ENCODE measurements at regions not wholly inside any gene's neighbourhood (a gene's known extent, or its start where the extent isn't known, plus 50 kb on each side); places are given as distances from the start of the nearest gene placed in this dataset.

DNA sequence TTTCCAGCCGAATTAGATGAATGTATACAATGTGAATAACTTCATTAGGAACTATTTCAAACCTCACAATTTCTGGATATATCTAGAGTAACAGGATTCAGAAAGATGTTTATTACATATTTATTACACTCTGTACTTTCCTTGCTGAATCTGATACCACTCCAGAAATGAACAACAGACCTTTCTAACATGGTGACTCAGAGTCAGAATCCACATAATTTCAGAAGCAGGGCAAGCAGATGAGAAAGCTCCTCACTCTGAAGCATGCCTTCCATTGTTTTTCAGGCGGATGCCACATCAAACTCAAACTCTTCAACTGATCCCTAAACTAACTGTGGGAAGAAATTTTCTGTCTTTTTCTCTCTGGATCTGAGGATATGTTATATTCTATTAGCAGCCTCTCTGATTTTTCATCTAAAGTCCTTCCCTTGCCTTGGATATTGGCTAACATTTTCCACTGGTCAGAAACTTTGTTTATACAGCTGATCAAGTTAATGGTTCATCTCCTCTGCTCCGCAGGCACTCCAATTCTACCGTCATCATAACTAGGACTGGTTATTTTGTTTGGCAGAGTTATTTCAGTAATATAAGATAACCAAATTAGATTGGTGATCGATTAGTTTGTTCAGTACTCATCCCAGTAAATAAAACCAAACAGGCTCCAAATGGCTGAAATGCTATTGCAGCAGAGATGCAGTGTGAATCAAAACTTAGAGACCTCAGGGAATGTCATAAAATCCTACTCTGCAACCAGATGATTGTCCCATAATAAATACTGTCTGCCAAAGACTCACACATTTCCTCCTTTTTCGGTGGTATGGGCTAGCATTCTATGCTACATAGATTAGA, 556.0 kb downstream of the EBF1 start:
- in situ Hi-C loops (cut with HindIII; ENCODE audit: low pct_unique_long_range_greater_than_20kb, low sequenced_read_pairs) = no loop called here
- no peak for DNase-seq (ENCODE audit: low read depth in 1 of 2, low spot score in 1 of 2)
- no peak for TF ChIP-seq JUND (IDR thresholded peaks at IDR 0.05; ENCODE audit: low read depth)

DNA sequence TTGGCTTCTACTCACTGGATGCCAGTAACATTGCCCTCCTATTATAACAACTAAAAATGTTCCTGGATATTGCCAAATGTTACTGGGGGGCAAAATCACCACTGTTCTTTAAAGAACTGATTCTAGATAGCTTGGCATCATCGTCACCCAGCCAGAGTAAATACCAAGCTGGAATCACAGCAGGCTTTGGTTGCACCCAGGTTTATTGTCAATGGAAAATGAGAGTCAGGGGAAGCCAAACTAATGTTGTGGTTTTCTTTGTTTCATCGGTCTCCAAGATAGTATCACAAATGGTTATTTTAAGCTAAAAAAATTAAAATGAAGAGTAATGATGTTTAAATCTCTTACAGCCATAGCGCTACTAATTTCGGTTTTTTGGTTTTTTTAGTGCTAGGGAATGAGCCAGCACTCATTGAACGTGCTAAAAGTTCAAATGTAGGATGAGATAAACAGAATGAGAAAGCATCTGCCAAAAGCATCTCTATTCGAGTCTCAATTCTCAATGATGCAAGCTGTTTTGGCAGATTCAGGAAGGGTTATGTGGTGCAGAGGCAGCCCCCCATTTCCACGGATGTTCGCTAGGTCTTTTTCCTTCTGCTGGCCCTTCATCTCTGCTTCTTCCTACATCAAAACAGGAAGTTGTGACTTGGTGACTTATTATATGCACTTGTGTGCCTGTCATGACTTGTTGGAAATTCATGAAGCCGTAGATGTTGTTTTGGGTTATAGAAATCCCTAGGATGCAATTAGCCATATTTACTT, 558.0 kb downstream of the EBF1 start:
- DNase-seq (ENCODE audit: low read depth in 1 of 2, low spot score in 1 of 2) = no peak
- TF ChIP-seq JUND (IDR thresholded peaks at IDR 0.05; ENCODE audit: low read depth) = no peak
- in situ Hi-C loops (cut with HindIII; ENCODE audit: low pct_unique_long_range_greater_than_20kb, low sequenced_read_pairs) = no loop called here

- in situ Hi-C loops (cut with HindIII; ENCODE audit: low pct_unique_long_range_greater_than_20kb, low sequenced_read_pairs) = no loop called here
- no peak for TF ChIP-seq JUND (IDR thresholded peaks at IDR 0.05; ENCODE audit: low read depth)
Measured at GRCh38 chr5:158538506-158539074, 561.1 kb downstream of the EBF1 start.

GRCh38 chr5:158537366-158537765, 562.4 kb downstream of the EBF1 start:
- in situ Hi-C loops (cut with HindIII; ENCODE audit: low pct_unique_long_range_greater_than_20kb, low sequenced_read_pairs) = no loop called here
- no peak for TF ChIP-seq JUND (IDR thresholded peaks at IDR 0.05; ENCODE audit: low read depth)
- DNase-seq (ENCODE audit: low read depth in 1 of 2, low spot score in 1 of 2) = no peak

More at GRCh38 chr5:158538506-158539074, 561.1 kb downstream of the EBF1 start:
- no peak for DNase-seq (ENCODE audit: low read depth in 1 of 2, low spot score in 1 of 2)

DNA sequence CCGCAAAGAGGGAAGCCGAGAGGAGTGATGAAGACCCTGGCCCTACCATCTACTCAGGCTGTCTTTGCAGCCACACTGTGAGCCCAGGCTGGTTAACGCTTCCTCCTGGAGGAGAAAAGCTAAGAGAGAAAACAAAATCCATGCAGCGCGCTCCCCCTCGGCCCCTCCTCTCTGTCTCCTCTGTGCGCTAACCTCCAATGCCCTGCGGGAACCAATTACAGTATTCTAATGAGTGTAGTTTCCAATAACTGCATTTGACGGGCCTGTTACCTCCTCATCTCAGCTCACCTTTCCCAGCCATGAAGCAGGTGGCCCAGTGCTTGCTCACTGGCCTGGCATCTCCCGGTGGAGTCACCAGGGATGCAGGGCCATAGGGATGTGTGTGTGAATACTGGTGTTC, 565.5 kb downstream of the EBF1 start:
- peak in 1 of 2 experiments; percentile 6 for DNase-seq (ENCODE audit: low read depth in 1 of 2, low spot score in 1 of 2)
- in situ Hi-C loops (cut with HindIII; ENCODE audit: low pct_unique_long_range_greater_than_20kb, low sequenced_read_pairs) = no loop called here
- TF ChIP-seq JUND (IDR thresholded peaks at IDR 0.05; ENCODE audit: low read depth) = no peak

GRCh38 chr5:158532739-158533138, 567.0 kb downstream of the EBF1 start:
- DNase-seq (ENCODE audit: low read depth in 1 of 2, low spot score in 1 of 2) = no peak
- in situ Hi-C loops (cut with HindIII; ENCODE audit: low pct_unique_long_range_greater_than_20kb, low sequenced_read_pairs) = no loop called here
- no peak for TF ChIP-seq JUND (IDR thresholded peaks at IDR 0.05; ENCODE audit: low read depth)

- TF ChIP-seq JUND (IDR thresholded peaks at IDR 0.05; ENCODE audit: low read depth) = no peak
- DNase-seq (ENCODE audit: low read depth in 1 of 2, low spot score in 1 of 2) = no peak
- in situ Hi-C loops (cut with HindIII; ENCODE audit: low pct_unique_long_range_greater_than_20kb, low sequenced_read_pairs) = no loop called here
Measured at GRCh38 chr5:158531860-158532259, 567.9 kb downstream of the EBF1 start.

GRCh38 chr5:158530115-158530514, 569.6 kb downstream of the EBF1 start:
- TF ChIP-seq JUND (IDR thresholded peaks at IDR 0.05; ENCODE audit: low read depth) = no peak
- in situ Hi-C loops (cut with HindIII; ENCODE audit: low pct_unique_long_range_greater_than_20kb, low sequenced_read_pairs) = no loop called here
- no peak for DNase-seq (ENCODE audit: low read depth in 1 of 2, low spot score in 1 of 2)

DNA sequence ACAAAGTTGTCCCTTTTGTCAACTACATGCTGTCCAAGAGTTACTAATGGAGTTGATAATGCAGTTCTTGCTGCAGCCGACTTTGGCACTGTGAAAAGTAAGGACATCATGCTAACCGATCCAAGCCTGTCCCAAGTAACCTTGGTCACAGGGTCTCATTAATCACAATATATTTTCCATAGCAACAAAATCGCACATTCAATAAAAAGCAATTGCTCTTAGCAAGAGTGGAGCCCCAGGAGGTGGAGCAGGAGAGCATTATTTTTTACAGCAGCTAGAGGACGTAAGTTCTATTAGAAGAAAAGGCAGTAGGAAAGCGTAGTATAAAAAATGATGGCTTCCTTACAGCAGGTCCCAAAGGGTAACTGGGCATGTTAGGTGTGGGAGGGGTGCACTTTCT, 570.3 kb downstream of the EBF1 start:
- DNase-seq (ENCODE audit: low read depth in 1 of 2, low spot score in 1 of 2) = peak in 1 of 2 experiments; percentile 10
- in situ Hi-C loops (cut with HindIII; ENCODE audit: low pct_unique_long_range_greater_than_20kb, low sequenced_read_pairs) = no loop called here
- no peak for TF ChIP-seq JUND (IDR thresholded peaks at IDR 0.05; ENCODE audit: low read depth)

- in situ Hi-C loops (cut with HindIII; ENCODE audit: low pct_unique_long_range_greater_than_20kb, low sequenced_read_pairs) = no loop called here
- no peak for TF ChIP-seq JUND (IDR thresholded peaks at IDR 0.05; ENCODE audit: low read depth)
- no peak for DNase-seq (ENCODE audit: low read depth in 1 of 2, low spot score in 1 of 2)
Measured at GRCh38 chr5:158525663-158526062, 574.1 kb downstream of the EBF1 start.

DNA sequence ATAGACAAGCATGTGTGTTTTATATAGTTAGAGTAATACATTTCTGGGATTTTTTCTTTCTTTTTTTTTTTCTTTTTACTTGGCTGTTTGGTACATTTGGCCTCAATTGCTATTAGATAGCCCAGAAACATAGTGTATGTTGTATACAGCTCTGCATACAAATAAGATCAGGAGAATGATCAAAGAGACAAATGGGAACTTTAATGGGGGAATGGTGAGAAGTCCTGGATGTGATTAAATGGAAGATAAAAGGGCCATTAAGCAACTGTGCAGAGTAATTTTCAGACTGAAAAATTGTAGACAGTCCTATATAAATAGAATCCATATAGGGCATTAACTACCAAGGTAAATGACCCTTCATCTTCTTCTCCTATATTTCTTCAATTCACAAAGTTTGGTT, 575.6 kb downstream of the EBF1 start:
- DNase-seq (ENCODE audit: low read depth in 1 of 2, low spot score in 1 of 2) = no peak
- in situ Hi-C loops (cut with HindIII; ENCODE audit: low pct_unique_long_range_greater_than_20kb, low sequenced_read_pairs) = no loop called here
- TF ChIP-seq JUND (IDR thresholded peaks at IDR 0.05; ENCODE audit: low read depth) = no peak

GRCh38 chr5:158522776-158523175, 576.9 kb downstream of the EBF1 start:
- in situ Hi-C loops (cut with HindIII; ENCODE audit: low pct_unique_long_range_greater_than_20kb, low sequenced_read_pairs) = no loop called here
- DNase-seq (ENCODE audit: low read depth in 1 of 2, low spot score in 1 of 2) = no peak
- no peak for TF ChIP-seq JUND (IDR thresholded peaks at IDR 0.05; ENCODE audit: low read depth)

GRCh38 chr5:158521995-158522394, 577.7 kb downstream of the EBF1 start:
- DNase-seq (ENCODE audit: low read depth in 1 of 2, low spot score in 1 of 2) = no peak
- in situ Hi-C loops (cut with HindIII; ENCODE audit: low pct_unique_long_range_greater_than_20kb, low sequenced_read_pairs) = no loop called here
- no peak for TF ChIP-seq JUND (IDR thresholded peaks at IDR 0.05; ENCODE audit: low read depth)

Measured in T47D (cell line).